Chondrocyte (in vitro differentiated cells): ENCODE measurements at regions not wholly inside any gene's neighbourhood (a gene's known extent, or its start where the extent isn't known, plus 50 kb on each side); places are given as distances from the start of the nearest gene placed in this dataset.

Experiments used
- DNase-seq: peaks from one replicate; pipeline ENCODE4 v3.0.0; 2021; ENCODE audit warnings: mixed read lengths, low spot score
- H3K27ac Mint-ChIP-seq: one replicate; pipeline ENCODE4 v1.8.0; 2021; ENCODE audit warnings: mild to moderate bottlenecking, moderate library complexity, mixed read lengths; ENCODE audit not compliant: unreplicated experiment
- H3K27me3 Mint-ChIP-seq: 2 replicates; pipeline ENCODE4 v1.8.0; 2021; ENCODE audit warnings: low read depth, mixed read lengths
- H3K36me3 Mint-ChIP-seq: 2 replicates; pipeline ENCODE4 v1.8.0; 2021; ENCODE audit warnings: low read depth, mixed read lengths
- H3K4me1 Mint-ChIP-seq: 2 replicates; pipeline ENCODE4 v1.8.0; 2021; ENCODE audit warnings: low read depth, mild to moderate bottlenecking, mixed read lengths
- H3K4me3 Mint-ChIP-seq: one replicate; pipeline ENCODE4 v1.8.0; 2021; ENCODE audit warnings: mild to moderate bottlenecking, moderate library complexity, mixed read lengths; ENCODE audit not compliant: unreplicated experiment
- H3K9me3 Mint-ChIP-seq: 2 replicates; pipeline ENCODE4 v1.8.0; 2021; ENCODE audit warnings: low read depth, mixed read lengths
- CTCF ChIP-seq: fragments of 200-600 bp; sonication (generic); IDR thresholded peaks from 2 replicates; pipeline ENCODE4 v1.5.0; 2021; ENCODE audit warnings: antibody characterized with exemption, mild to moderate bottlenecking, moderate library complexity

GRCh38 chr6:168967281-168967925, 286.2 kb downstream of the THBS2 start:
- Mint-ChIP-seq H3K4me1 (peaks cover 43% of the 10 kb centered on the region), H3K9me3 (peaks cover 10% of the 10 kb centered on the region), H3K27ac (peak overlapping the region; percentile 80), H3K4me3 (no peak overlapping the region), H3K36me3 (peaks cover 3% of the 10 kb centered on the region), H3K27me3 (no peaks in the 10 kb centered on the region)
- DNase-seq = no peak
- no peak for TF ChIP-seq CTCF

- Mint-ChIP-seq H3K4me3 (no peak overlapping the region), H3K36me3 (peaks cover 8% of the 10 kb centered on the region), H3K27me3 (no peaks in the 10 kb centered on the region), H3K27ac (peak overlapping the region; percentile 88), H3K4me1 (peaks cover 43% of the 10 kb centered on the region), H3K9me3 (peaks cover 10% of the 10 kb centered on the region)
- no peak for DNase-seq
- TF ChIP-seq CTCF = no peak
These were observed 289.4 kb downstream of the THBS2 start for GRCh38 chr6:168964138-168964835.

- H3K27ac Mint-ChIP-seq = no peak overlapping the region
- peaks cover 47% of the 10 kb centered on the region for H3K4me1 Mint-ChIP-seq
- H3K4me3 Mint-ChIP-seq = no peak overlapping the region
- no peak for TF ChIP-seq CTCF
- H3K36me3 Mint-ChIP-seq = peaks cover 8% of the 10 kb centered on the region
- H3K27me3 Mint-ChIP-seq = no peaks in the 10 kb centered on the region
- H3K9me3 Mint-ChIP-seq = peaks cover 17% of the 10 kb centered on the region
- DNase-seq = no peak
These were observed 290.8 kb downstream of the THBS2 start for GRCh38 chr6:168962886-168963285.

- H3K4me3 Mint-ChIP-seq = no peak overlapping the region
- H3K27me3 Mint-ChIP-seq = no peaks in the 10 kb centered on the region
- no peak overlapping the region for H3K27ac Mint-ChIP-seq
- peaks cover 13% of the 10 kb centered on the region for H3K9me3 Mint-ChIP-seq
- H3K4me1 Mint-ChIP-seq = peaks cover 49% of the 10 kb centered on the region
- TF ChIP-seq CTCF = no peak
- DNase-seq = no peak
- H3K36me3 Mint-ChIP-seq = peaks cover 4% of the 10 kb centered on the region
These were observed 292.4 kb downstream of the THBS2 start for GRCh38 chr6:168961264-168961656.

GRCh38 chr6:168960551-168961263, 292.9 kb downstream of the THBS2 start:
- Mint-ChIP-seq H3K4me3 (no peak overlapping the region), H3K36me3 (peaks cover 4% of the 10 kb centered on the region), H3K27ac (no peak overlapping the region), H3K4me1 (peaks cover 54% of the 10 kb centered on the region), H3K9me3 (peaks cover 11% of the 10 kb centered on the region), H3K27me3 (no peaks in the 10 kb centered on the region)
- TF ChIP-seq CTCF = no peak
- DNase-seq = no peak
